ENCODE measurements at regions not wholly inside any gene's neighbourhood (a gene's known extent, or its start where the extent isn't known, plus 50 kb on each side); places are given as distances from the start of the nearest gene placed in this dataset.

DNA sequence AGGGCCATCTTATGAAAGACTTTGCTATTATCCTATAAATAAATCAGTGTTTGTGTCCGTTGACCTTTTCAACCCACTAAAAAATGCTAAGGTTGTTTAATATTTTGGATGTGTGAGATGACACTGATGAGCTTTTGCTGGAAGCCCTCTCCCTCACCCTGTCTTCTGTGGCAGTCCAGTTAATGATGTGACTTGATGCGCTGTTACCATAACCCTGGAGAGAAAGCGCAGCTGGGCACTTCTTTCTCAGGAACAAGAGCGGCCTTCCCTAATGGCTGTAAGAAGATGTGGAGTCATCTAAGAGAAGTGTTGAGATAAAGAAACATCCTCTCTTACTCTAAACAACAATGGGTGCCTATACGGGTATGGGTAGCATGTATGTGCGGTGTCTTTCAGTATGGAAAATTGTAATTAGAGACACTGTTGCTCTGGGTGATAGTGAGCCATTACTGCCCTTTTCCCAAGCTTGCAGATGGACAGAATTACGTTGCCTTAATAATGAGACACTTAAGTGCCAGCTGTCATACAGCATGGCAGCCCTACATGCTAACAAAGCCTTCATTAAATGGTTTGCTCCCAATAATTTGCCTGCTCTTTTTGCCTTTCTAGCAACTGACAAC is 165.6 kb upstream of the NABP1 start:
- 73% methylated on average over 7 of the region's 7 CpGs for WGBS (ENCODE audit: low lambda C conversion rate, missing lambda C conversion rate)
- no peaks in the 10 kb centered on the region for H3K4me1 ChIP-seq (ENCODE audit: insufficient read depth)
- no peaks in the 10 kb centered on the region for H3K9me2 ChIP-seq (replicated peaks; ENCODE audit: insufficient read depth)
- TF ChIP-seq EZH2phosphoT487 (IDR thresholded peaks at IDR 0.05; ENCODE audit: low read depth, severe bottlenecking, unreplicated experiment) (no peak), CTCF (IDR thresholded peaks at IDR 0.05; ENCODE audit: poor library complexity) (no peak), EZH2 (IDR thresholded peaks at IDR 0.05; ENCODE audit: borderline replicate concordance) (no peak)
- no peak for DNase-seq (ENCODE audit: low spot score)
- no peak overlapping the region for H3K27ac ChIP-seq
- no peaks in the 10 kb centered on the region for H3K9me3 ChIP-seq (ENCODE audit: low read depth)
- H2AFZ ChIP-seq: no peak overlapping the region
- H3K27me3 ChIP-seq: no peaks in the 10 kb centered on the region
- H3K79me2 ChIP-seq: no peaks in the 10 kb centered on the region
- H4K20me1 ChIP-seq (ENCODE audit: insufficient read depth, poor library complexity, severe bottlenecking): no peaks in the 10 kb centered on the region
- no peak overlapping the region for H3K4me2 ChIP-seq
- no peaks in the 10 kb centered on the region for H3K36me3 ChIP-seq (replicated peaks; ENCODE audit: insufficient read depth, low read depth)
- H3K4me3 ChIP-seq: no peak overlapping the region

DNA sequence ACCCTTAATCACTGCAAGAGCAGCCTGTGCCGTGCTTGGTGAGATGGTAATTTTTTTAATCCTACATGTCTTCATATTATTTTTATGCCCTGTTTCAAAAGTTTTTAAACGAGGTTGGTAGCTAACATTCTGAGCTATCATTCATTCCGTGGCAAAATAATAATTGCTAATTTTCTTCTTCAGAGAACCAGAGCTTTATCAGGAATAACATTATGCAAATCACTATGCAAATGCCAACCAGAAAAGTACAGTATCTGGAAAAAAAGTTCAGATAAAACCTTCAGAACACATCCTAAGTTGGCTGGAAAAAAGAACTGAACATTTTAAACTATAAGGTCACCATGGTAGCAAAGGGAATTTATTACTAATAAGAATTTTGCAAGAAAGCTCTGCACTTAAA is 165.1 kb upstream of the NABP1 start:
- no peaks in the 10 kb centered on the region for H3K79me2 ChIP-seq
- no peaks in the 10 kb centered on the region for H3K9me3 ChIP-seq (ENCODE audit: low read depth)
- no peak overlapping the region for H3K4me3 ChIP-seq
- H3K4me2 ChIP-seq: no peak overlapping the region
- no peaks in the 10 kb centered on the region for H3K9me2 ChIP-seq (replicated peaks; ENCODE audit: insufficient read depth)
- no peaks in the 10 kb centered on the region for H3K36me3 ChIP-seq (replicated peaks; ENCODE audit: insufficient read depth, low read depth)
- no peak overlapping the region for H2AFZ ChIP-seq
- no peak for DNase-seq (ENCODE audit: low spot score)
- no peak for TF ChIP-seq EZH2 (IDR thresholded peaks at IDR 0.05; ENCODE audit: borderline replicate concordance)
- no peak for TF ChIP-seq CTCF (IDR thresholded peaks at IDR 0.05; ENCODE audit: poor library complexity)
- no peak for TF ChIP-seq EZH2phosphoT487 (IDR thresholded peaks at IDR 0.05; ENCODE audit: low read depth, severe bottlenecking, unreplicated experiment)
- no peak overlapping the region for H3K27ac ChIP-seq
- 86% methylated on average over 3 of the region's 3 CpGs for WGBS (ENCODE audit: low lambda C conversion rate, missing lambda C conversion rate)
- no peaks in the 10 kb centered on the region for H4K20me1 ChIP-seq (ENCODE audit: insufficient read depth, poor library complexity, severe bottlenecking)
- no peaks in the 10 kb centered on the region for H3K4me1 ChIP-seq (ENCODE audit: insufficient read depth)
- H3K27me3 ChIP-seq: no peaks in the 10 kb centered on the region

DNA sequence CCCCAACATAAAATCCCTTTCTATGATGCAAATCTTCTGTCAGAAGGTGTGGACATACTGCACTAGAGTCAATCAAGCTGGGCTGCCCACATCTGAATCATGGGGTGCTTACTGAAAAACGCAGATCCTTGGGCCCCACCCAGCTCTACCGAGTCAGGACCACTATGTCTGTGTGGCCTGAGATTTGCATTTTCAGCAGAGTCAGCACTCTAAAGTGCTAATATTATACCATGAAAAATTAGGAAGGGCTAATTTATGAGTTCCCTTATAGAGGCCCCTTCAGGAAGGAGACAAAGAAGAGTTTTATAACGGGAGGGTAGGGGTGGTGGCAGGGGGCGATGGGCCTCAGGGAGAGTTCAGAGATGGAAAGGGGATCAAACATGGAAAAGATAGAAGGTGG is 163.3 kb upstream of the NABP1 start:
- H3K27me3 ChIP-seq: no peaks in the 10 kb centered on the region
- no peaks in the 10 kb centered on the region for H3K36me3 ChIP-seq (replicated peaks; ENCODE audit: insufficient read depth, low read depth)
- no peaks in the 10 kb centered on the region for H3K4me1 ChIP-seq (ENCODE audit: insufficient read depth)
- H3K27ac ChIP-seq: no peak overlapping the region
- H4K20me1 ChIP-seq (ENCODE audit: insufficient read depth, poor library complexity, severe bottlenecking): no peaks in the 10 kb centered on the region
- no peaks in the 10 kb centered on the region for H3K9me3 ChIP-seq (ENCODE audit: low read depth)
- H3K4me2 ChIP-seq: no peak overlapping the region
- TF ChIP-seq EZH2 (IDR thresholded peaks at IDR 0.05; ENCODE audit: borderline replicate concordance) (no peak), CTCF (IDR thresholded peaks at IDR 0.05; ENCODE audit: poor library complexity) (no peak), EZH2phosphoT487 (IDR thresholded peaks at IDR 0.05; ENCODE audit: low read depth, severe bottlenecking, unreplicated experiment) (no peak)
- H3K4me3 ChIP-seq: no peak overlapping the region
- no peak for DNase-seq (ENCODE audit: low spot score)
- H3K79me2 ChIP-seq: no peaks in the 10 kb centered on the region
- WGBS (ENCODE audit: low lambda C conversion rate, missing lambda C conversion rate): 54% methylated on average over 4 of the region's 4 CpGs
- no peaks in the 10 kb centered on the region for H3K9me2 ChIP-seq (replicated peaks; ENCODE audit: insufficient read depth)
- no peak overlapping the region for H2AFZ ChIP-seq

Measured in hepatocyte (in vitro differentiated cells).